ENCODE measurements at regions not wholly inside any gene's neighbourhood (a gene's known extent, or its start where the extent isn't known, plus 50 kb on each side); places are given as distances from the start of the nearest gene placed in this dataset.

DNA sequence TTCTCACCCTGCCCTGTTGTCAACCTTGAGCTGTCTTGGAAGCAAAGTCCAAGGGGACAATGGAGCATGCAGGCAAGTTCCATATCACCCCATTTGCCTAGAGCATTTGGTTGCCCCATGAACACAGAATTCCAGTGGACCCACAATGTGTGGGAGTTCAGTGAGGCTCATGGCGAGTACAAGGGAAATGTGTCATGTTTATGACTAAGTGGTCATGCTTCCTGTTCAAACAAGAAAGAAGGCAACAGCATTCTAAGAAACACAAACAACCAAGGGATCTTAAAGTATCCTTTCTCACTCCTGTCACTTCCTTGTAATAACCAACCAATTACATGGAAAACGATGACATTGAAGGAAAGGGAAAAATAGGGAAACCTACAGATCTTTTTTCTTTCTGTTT, 513.0 kb downstream of the INHBA start:
- TF ChIP-seq, protein P1, sequence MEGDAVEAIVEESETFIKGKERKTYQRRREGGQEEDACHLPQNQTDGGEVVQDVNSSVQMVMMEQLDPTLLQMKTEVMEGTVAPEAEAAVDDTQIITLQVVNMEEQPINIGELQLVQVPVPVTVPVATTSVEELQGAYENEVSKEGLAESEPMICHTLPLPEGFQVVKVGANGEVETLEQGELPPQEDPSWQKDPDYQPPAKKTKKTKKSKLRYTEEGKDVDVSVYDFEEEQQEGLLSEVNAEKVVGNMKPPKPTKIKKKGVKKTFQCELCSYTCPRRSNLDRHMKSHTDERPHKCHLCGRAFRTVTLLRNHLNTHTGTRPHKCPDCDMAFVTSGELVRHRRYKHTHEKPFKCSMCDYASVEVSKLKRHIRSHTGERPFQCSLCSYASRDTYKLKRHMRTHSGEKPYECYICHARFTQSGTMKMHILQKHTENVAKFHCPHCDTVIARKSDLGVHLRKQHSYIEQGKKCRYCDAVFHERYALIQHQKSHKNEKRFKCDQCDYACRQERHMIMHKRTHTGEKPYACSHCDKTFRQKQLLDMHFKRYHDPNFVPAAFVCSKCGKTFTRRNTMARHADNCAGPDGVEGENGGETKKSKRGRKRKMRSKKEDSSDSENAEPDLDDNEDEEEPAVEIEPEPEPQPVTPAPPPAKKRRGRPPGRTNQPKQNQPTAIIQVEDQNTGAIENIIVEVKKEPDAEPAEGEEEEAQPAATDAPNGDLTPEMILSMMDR (IDR thresholded peaks at IDR 0.05) = no peak
- TF ChIP-seq POLR2AphosphoS5 (IDR thresholded peaks at IDR 0.05) (no peak), POLR2A (IDR thresholded peaks at IDR 0.05; ENCODE audit: low read depth) (no peak)
